ENCODE measurements at regions not wholly inside any gene's neighbourhood (a gene's known extent, or its start where the extent isn't known, plus 50 kb on each side); places are given as distances from the start of the nearest gene placed in this dataset.

DNA sequence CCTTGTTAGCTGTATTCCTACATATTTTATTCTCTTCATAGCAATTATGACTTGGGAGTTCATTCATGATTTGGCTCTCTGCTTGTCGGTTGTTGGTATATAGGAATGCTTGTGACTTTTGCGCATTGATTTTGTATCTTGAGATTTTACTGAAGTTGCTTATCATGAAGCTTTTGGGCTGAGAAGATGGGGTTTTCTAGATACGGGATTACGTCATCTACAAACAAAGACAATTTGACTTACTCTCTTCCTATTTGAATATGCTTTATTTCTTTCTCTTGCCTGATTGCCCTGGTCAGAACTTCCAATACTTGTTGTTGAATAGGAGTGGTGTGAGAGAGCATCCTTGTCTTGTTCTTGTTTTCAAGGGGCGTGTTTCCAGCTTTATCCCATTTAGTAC is 569.8 kb upstream of the NRXN1 start:
- TF ChIP-seq POLR2A (IDR thresholded peaks at IDR 0.05) (no peak), POLR2AphosphoS5 (IDR thresholded peaks at IDR 0.05) (no peak), EP300 (IDR thresholded peaks at IDR 0.05) (no peak)
- TF ChIP-seq, protein P1, sequence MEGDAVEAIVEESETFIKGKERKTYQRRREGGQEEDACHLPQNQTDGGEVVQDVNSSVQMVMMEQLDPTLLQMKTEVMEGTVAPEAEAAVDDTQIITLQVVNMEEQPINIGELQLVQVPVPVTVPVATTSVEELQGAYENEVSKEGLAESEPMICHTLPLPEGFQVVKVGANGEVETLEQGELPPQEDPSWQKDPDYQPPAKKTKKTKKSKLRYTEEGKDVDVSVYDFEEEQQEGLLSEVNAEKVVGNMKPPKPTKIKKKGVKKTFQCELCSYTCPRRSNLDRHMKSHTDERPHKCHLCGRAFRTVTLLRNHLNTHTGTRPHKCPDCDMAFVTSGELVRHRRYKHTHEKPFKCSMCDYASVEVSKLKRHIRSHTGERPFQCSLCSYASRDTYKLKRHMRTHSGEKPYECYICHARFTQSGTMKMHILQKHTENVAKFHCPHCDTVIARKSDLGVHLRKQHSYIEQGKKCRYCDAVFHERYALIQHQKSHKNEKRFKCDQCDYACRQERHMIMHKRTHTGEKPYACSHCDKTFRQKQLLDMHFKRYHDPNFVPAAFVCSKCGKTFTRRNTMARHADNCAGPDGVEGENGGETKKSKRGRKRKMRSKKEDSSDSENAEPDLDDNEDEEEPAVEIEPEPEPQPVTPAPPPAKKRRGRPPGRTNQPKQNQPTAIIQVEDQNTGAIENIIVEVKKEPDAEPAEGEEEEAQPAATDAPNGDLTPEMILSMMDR (IDR thresholded peaks at IDR 0.05), result no peak
- Histone ChIP-seq H3K4me3 (no peak overlapping the region), H3K36me3 (no peaks in the 10 kb centered on the region), H3K27ac (no peak overlapping the region), H3K27me3 (no peaks in the 10 kb centered on the region), H3K9me3 (no peaks in the 10 kb centered on the region), H3K4me1 (no peaks in the 10 kb centered on the region)
- WGBS, result 96% methylated on average over 5 of the region's 5 CpGs
- no peak for DNase-seq (ENCODE audit: low spot score in 2 of 2)

DNA sequence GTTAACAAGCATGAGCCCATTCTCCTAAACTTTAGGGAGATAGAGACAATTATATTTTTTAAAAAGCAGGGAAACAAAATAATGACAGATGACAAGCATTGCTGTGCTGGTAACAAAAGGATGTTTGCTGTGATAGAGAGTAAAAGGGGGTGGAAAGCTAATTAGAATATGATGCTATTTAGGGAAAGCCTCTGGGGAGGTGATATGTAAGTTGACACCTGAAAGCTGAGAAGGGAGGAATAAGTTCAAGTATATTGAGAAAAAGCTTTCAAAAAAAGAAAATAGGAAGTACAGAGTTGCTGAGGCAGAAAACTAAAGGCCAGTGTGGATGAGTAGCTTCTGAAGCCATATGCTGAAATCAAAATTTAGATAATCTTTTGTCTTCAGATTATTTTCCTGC is 565.2 kb upstream of the NRXN1 start:
- H3K9me3 ChIP-seq, result no peaks in the 10 kb centered on the region

DNA sequence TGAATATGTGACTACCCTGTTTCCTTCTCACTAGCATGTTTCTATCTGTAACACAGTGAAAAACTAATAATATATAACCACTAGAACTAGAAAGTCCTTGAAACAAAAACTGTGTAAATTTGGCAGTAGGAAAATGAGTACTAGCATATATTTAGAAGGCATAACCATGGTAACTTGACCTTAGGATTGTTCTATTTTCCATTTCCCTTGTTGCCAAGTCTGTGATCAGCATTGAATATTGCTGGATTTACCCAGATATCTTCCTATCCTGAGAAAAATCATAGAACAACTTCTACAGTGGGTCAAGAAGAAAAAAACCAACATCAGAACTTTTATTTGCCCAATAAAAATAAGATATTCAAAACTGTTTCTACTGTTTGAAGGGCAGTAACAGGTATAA is 563.9 kb upstream of the NRXN1 start:
- Histone ChIP-seq H3K4me3 (no peak overlapping the region), H3K4me1 (no peaks in the 10 kb centered on the region), H3K9me3 (no peaks in the 10 kb centered on the region), H3K36me3 (no peaks in the 10 kb centered on the region), H3K27me3 (no peaks in the 10 kb centered on the region), H3K27ac (no peak overlapping the region)
- no peak for DNase-seq (ENCODE audit: low spot score in 2 of 2)
- TF ChIP-seq POLR2A (IDR thresholded peaks at IDR 0.05) (no peak), EP300 (IDR thresholded peaks at IDR 0.05) (no peak), POLR2AphosphoS5 (IDR thresholded peaks at IDR 0.05) (no peak)
- TF ChIP-seq, protein P1 (IDR thresholded peaks at IDR 0.05), result no peak

More for the DNA sequence above, 565.2 kb upstream of the NRXN1 start:
- Histone ChIP-seq H3K36me3 (no peaks in the 10 kb centered on the region), H3K27me3 (no peaks in the 10 kb centered on the region), H3K4me1 (no peaks in the 10 kb centered on the region), H3K27ac (no peak overlapping the region), H3K4me3 (no peak overlapping the region)
- TF ChIP-seq POLR2A (IDR thresholded peaks at IDR 0.05), result no peak
- TF ChIP-seq POLR2AphosphoS5 (IDR thresholded peaks at IDR 0.05), result no peak
- TF ChIP-seq EP300 (IDR thresholded peaks at IDR 0.05), result no peak
- TF ChIP-seq, protein P1 (IDR thresholded peaks at IDR 0.05), result no peak
- no peak for DNase-seq (ENCODE audit: low spot score in 2 of 2)

DNA sequence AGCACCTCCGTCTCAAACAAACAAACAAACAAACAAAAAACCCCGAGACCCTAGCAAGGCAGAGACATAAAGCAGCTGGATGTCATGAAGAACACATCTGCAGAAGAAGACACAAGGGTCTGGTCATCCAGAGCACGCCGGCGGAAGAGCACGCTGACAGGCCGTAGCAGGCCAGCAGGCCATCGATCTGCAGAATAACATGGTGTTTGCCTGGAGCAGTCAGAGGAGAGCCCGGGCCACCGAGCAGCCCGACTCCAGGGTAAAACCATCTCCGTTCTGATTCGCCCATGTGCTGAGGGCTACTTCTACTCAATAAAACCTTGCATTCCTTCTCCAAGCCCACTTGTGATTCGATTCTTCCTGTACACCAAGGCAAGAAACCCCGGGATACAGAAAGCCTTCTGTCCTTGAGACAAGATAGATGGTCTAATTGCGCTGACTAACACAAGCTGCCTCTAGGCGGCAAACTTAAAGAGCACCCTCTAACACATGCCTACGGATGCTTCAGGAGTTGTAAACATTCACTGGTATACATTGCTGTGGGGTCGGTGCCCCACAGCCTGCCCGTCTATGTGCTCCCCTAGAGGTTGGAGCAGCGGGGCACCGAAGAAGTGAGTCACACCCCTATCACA is 549.8 kb upstream of the NRXN1 start:
- WGBS, result 89% methylated on average over 22 of the region's 22 CpGs
- DNase-seq (ENCODE audit: low spot score in 2 of 2), result no peak
- no peaks in the 10 kb centered on the region for H3K4me1 ChIP-seq
- no peak overlapping the region for H3K4me3 ChIP-seq
- H3K36me3 ChIP-seq, result no peaks in the 10 kb centered on the region
- TF ChIP-seq EP300 (IDR thresholded peaks at IDR 0.05) (no peak), POLR2A (IDR thresholded peaks at IDR 0.05) (no peak), POLR2AphosphoS5 (IDR thresholded peaks at IDR 0.05) (no peak)
- TF ChIP-seq, protein P1 (IDR thresholded peaks at IDR 0.05), result no peak
- H3K27me3 ChIP-seq, result no peaks in the 10 kb centered on the region
- no peak overlapping the region for H3K27ac ChIP-seq
- no peaks in the 10 kb centered on the region for H3K9me3 ChIP-seq

DNA sequence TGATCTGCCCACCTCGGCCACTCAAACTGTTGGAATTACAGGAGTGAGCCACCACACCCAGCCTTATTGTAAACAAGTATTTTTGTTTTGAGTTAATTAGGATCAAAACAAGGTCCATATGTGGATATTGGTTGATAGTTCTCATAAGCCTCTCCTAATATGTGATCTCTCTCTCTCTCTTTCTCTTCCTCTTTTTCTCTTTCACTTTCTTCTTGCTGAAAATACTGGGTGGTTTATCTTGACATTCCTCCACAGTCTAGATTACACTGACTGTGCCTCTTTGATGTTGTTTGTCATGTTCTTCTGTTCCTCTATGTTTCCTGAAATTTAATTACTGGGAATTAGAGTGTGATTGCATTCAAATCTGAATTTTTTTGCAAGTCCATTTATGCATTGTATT is 547.5 kb upstream of the NRXN1 start:
- H3K27ac ChIP-seq, result no peak overlapping the region
- no peak for DNase-seq (ENCODE audit: low spot score in 2 of 2)
- H3K4me1 ChIP-seq, result no peaks in the 10 kb centered on the region
- no peak for TF ChIP-seq POLR2AphosphoS5 (IDR thresholded peaks at IDR 0.05)
- no peak for TF ChIP-seq POLR2A (IDR thresholded peaks at IDR 0.05)
- no peak for TF ChIP-seq EP300 (IDR thresholded peaks at IDR 0.05)
- TF ChIP-seq, protein P1 (IDR thresholded peaks at IDR 0.05), result no peak
- no peaks in the 10 kb centered on the region for H3K9me3 ChIP-seq
- H3K27me3 ChIP-seq, result no peaks in the 10 kb centered on the region
- H3K4me3 ChIP-seq, result no peak overlapping the region
- no peaks in the 10 kb centered on the region for H3K36me3 ChIP-seq
- 81% methylated on average over 1 of the region's 1 CpG for WGBS

Data from suprapubic skin (tissue), 4 donors.